SK-N-SH (cell line): ENCODE measurements at regions not wholly inside any gene's neighbourhood (a gene's known extent, or its start where the extent isn't known, plus 50 kb on each side); places are given as distances from the start of the nearest gene placed in this dataset.

Experiments used
- CTCF ChIA-PET: fragments of 300-600, 350-600 bp; formaldehyde crosslinking; extraction: SDS; loops from one replicate; lab custom pipeline; 2021; lab: Yijun Ruan, JAX
- POLR2A ChIA-PET: fragments of 350-600 bp; sonication (Branson Sonifier 250); formaldehyde crosslinking; extraction: SDS; loops from one replicate; lab custom pipeline; 2020; ENCODE audit warnings: antibody characterized with exemption, inconsistent platforms; lab: Yijun Ruan, JAX
- DNase-seq: peaks from one replicate; pipeline ENCODE4 v3.0.0; 2012
- H2AFZ ChIP-seq: fragments of 200-600 bp; sonication (generic); 2 replicates; pipeline ENCODE4 v1.8.1; 2016; ENCODE audit warnings: antibody characterized with exemption, mild to moderate bottlenecking, low read depth
- H3F3A ChIP-seq: fragments of 200-600 bp; sonication (generic); replicated peaks from 2 replicates; pipeline ENCODE3; 2016; ENCODE audit warnings: antibody characterized with exemption, mild to moderate bottlenecking; ENCODE audit not compliant: insufficient read depth
- H3K27ac ChIP-seq, 2 experiments: fragments of 200-500 bp in 1 of 2; fragments of 200-600 bp in 1 of 2; sonication (Bioruptor generic) in 1 of 2; sonication (generic), shearing (Covaris generic) in 1 of 2; 2 replicates each; pipeline versions ENCODE4 v1.5.1 to v1.6.1; 2014 to 2016; ENCODE audit warnings: low read depth in 2 of 2, inconsistent platforms in 1 of 2, low read length in 1 of 2, mild to moderate bottlenecking in 1 of 2, mixed read lengths in 1 of 2
- H3K27me3 ChIP-seq: fragments of 200-600 bp; sonication (generic), shearing (Covaris generic); 2 replicates; pipeline ENCODE4 v1.6.1; 2016; ENCODE audit warnings: mixed run types; ENCODE audit not compliant: insufficient read depth
- H3K36me3 ChIP-seq, 2 experiments: fragments of 200-500 bp in 1 of 2; fragments of 200-600 bp in 1 of 2; sonication (Bioruptor generic) in 1 of 2; sonication (generic) in 1 of 2; replicated peaks in 1 of 2; 2 replicates each; pipeline versions ENCODE3 to v1.5.1; 2014 to 2016; ENCODE audit warnings: low read length in 1 of 2, mild to moderate bottlenecking in 1 of 2; ENCODE audit not compliant: insufficient read depth in 2 of 2, control insufficient read depth in 1 of 2
- H3K4me1 ChIP-seq, 2 experiments: fragments of 200-500 bp in 1 of 2; fragments of 200-600 bp in 1 of 2; sonication (Bioruptor generic) in 1 of 2; sonication (generic), shearing (Covaris generic) in 1 of 2; 2 replicates each; pipeline versions ENCODE4 v1.5.1 to v1.6.1; 2014 to 2016; ENCODE audit warnings: low read depth in 1 of 2, low read length in 1 of 2, mixed run types in 1 of 2; ENCODE audit not compliant: insufficient read depth in 2 of 2, control insufficient read depth in 1 of 2
- H3K4me2 ChIP-seq: fragments of 200-600 bp; sonication (generic), shearing (Covaris generic); 2 replicates; pipeline ENCODE4 v1.6.1; 2017; ENCODE audit warnings: mixed run types
- H3K4me3 ChIP-seq, 2 experiments: fragments of 200-500 bp in 1 of 2; fragments of 200-600 bp in 1 of 2; sonication (Bioruptor generic) in 1 of 2; sonication (generic), shearing (Covaris generic) in 1 of 2; 2 replicates each; pipeline versions ENCODE4 v1.5.1 to v1.8.1; 2014 to 2016; ENCODE audit warnings: low read depth in 2 of 2, inconsistent platforms in 1 of 2, low read length in 1 of 2, mild to moderate bottlenecking in 1 of 2, mixed read lengths in 1 of 2, moderate library complexity in 1 of 2
- H3K79me2 ChIP-seq: fragments of 200-600 bp; sonication (generic); 2 replicates; pipeline ENCODE4 v1.8.1; 2017; ENCODE audit warnings: mild to moderate bottlenecking; ENCODE audit not compliant: insufficient read depth
- H3K9ac ChIP-seq: fragments of 200-600 bp; sonication (generic); 2 replicates; pipeline ENCODE4 v1.6.1; 2017; ENCODE audit warnings: mixed run types
- H3K9me2 ChIP-seq: fragments of 200-600 bp; sonication (generic); 2 replicates; pipeline ENCODE4 v1.6.1; 2017; ENCODE audit warnings: mixed run types
- H3K9me3 ChIP-seq: fragments of 200-600 bp; sonication (generic); 2 replicates; pipeline ENCODE4 v1.6.1; 2017; ENCODE audit warnings: mixed run types, mild to moderate bottlenecking, moderate library complexity
- H4K20me1 ChIP-seq: fragments of 200-600 bp; sonication (generic); 2 replicates; pipeline ENCODE4 v1.6.1; 2017; ENCODE audit warnings: mild to moderate bottlenecking, mixed run types; ENCODE audit not compliant: insufficient read depth
- EP300 ChIP-seq, 2 experiments: IDR thresholded peaks; 2 replicates each; pipeline versions ENCODE4 v1.4.0 to v1.6.1; 2012; ENCODE audit warnings: borderline replicate concordance in 1 of 2, low read depth in 1 of 2, low read length in 1 of 2
- EZH2phosphoT487 ChIP-seq: fragments of 200-600 bp; sonication (generic); IDR thresholded peaks from 2 replicates; pipeline ENCODE4 v1.6.1; 2017; ENCODE audit warnings: low read depth, mixed run types, mild to moderate bottlenecking, antibody characterized with exemption, moderate library complexity, borderline replicate concordance
- FOSL2 ChIP-seq: IDR thresholded peaks from 2 replicates; pipeline ENCODE4 v1.4.0; 2012; ENCODE audit warnings: low read depth, mild to moderate bottlenecking, moderate library complexity, borderline replicate concordance
- FOXJ3 ChIP-seq: sonication (generic); formaldehyde crosslinking; IDR thresholded peaks from 2 replicates; pipeline ENCODE4 v1.5.1; 2020; ENCODE audit warnings: mild to moderate bottlenecking, missing genetic modification reagents
- GABPA ChIP-seq: IDR thresholded peaks from 2 replicates; pipeline ENCODE4 v1.4.0; 2012; ENCODE audit warnings: low read depth, mild to moderate bottlenecking
- JUND ChIP-seq: IDR thresholded peaks from 2 replicates; pipeline ENCODE4 v1.4.0; 2012
- NRF1 ChIP-seq: IDR thresholded peaks from 2 replicates; pipeline ENCODE4 v1.6.1; 2012; ENCODE audit warnings: low read depth, mild to moderate bottlenecking, low read length
- POLR2AphosphoS5 ChIP-seq: IDR thresholded peaks from 2 replicates; pipeline ENCODE4 v1.6.1; 2012; ENCODE audit warnings: low read depth, low read length
- RAD21 ChIP-seq: IDR thresholded peaks from 2 replicates; pipeline ENCODE4 v1.6.1; 2012; ENCODE audit warnings: mild to moderate bottlenecking, low read length
- RFX5 ChIP-seq: IDR thresholded peaks from 2 replicates; pipeline ENCODE4 v1.6.1; 2012; ENCODE audit warnings: mild to moderate bottlenecking, improper control_type of control experiment, low read length
- RXRA ChIP-seq: IDR thresholded peaks from 2 replicates; pipeline ENCODE4 v1.4.0; 2012; ENCODE audit warnings: low read depth, mild to moderate bottlenecking, borderline replicate concordance
- SMC3 ChIP-seq: IDR thresholded peaks from 2 replicates; pipeline ENCODE4 v1.6.1; 2012; ENCODE audit warnings: low read depth, low read length, improper control_type of control experiment
- TAF1 ChIP-seq: IDR thresholded peaks from 2 replicates; pipeline ENCODE4 v1.6.1; 2012; ENCODE audit warnings: low read depth, mild to moderate bottlenecking, low read length, moderate library complexity, borderline replicate concordance
- TCF12 ChIP-seq: IDR thresholded peaks from 2 replicates; pipeline ENCODE4 v1.4.0; 2012
- TEAD4 ChIP-seq: IDR thresholded peaks from 2 replicates; pipeline ENCODE4 v1.4.0; 2012; ENCODE audit warnings: mild to moderate bottlenecking, borderline replicate concordance; ENCODE audit not compliant: insufficient read depth
- WGBS: methylation state at CpG from one replicate; pipeline ENCODE4 v1.1.6; 2017; ENCODE audit warnings: low lambda C conversion rate; 5-methylcytosine and 5-hydroxymethylcytosine counted together
- TF ChIP-seq, protein P1 (sequence below): IDR thresholded peaks from 2 replicates; pipeline ENCODE4 v1.4.0; 2012; ENCODE audit warnings: low read depth, borderline replicate concordance
- TF ChIP-seq, protein P2 (sequence below): IDR thresholded peaks from 2 replicates; pipeline ENCODE4 v1.4.0; 2012; ENCODE audit warnings: low read depth, borderline replicate concordance
- TF ChIP-seq, protein P3 (sequence below): fragments of 200-600 bp; sonication (generic); IDR thresholded peaks from 2 replicates; pipeline ENCODE4 v1.6.1; 2017; ENCODE audit warnings: antibody characterized with exemption, mild to moderate bottlenecking, moderate library complexity
- TF ChIP-seq, protein P4 (sequence below): fragments of 150-350 bp; IDR thresholded peaks from 2 replicates; pipeline ENCODE4 v1.6.1; 2017; ENCODE audit warnings: antibody characterized with exemption, low read length, low read depth, borderline replicate concordance

DNA sequence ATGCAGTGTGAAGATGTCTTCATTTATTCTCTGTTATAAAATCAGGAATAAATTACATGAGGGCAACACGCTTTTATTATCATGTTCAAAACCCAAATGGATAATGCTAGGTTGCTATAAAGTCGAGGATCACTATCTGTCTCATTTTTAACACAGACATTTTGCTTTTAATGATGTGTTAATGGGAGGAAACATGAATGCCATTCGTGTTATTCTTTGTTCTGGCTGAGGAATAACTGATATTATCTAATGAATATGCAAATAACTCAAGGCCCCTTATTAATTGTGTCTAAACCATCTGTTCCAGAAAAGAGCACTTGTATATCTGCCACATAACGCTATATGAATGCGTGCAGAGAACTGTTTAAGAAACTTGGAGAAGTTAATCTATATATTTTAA is 576.1 kb downstream of the DCDC2C start:
- Histone ChIP-seq H3K27me3 (no peaks in the 10 kb centered on the region), H3F3A (no peaks in the 10 kb centered on the region), H3K9me3 (no peaks in the 10 kb centered on the region), H3K9ac (no peak overlapping the region), H3K9me2 (no peaks in the 10 kb centered on the region), H3K36me3 (no peaks in the 10 kb centered on the region), H3K4me1 (no peaks in the 10 kb centered on the region), H3K4me2 (no peak overlapping the region), H3K79me2 (no peaks in the 10 kb centered on the region), H2AFZ (no peak overlapping the region), H3K4me3 (no peak overlapping the region), H3K27ac (no peak overlapping the region), H4K20me1 (no peaks in the 10 kb centered on the region)
- ChIA-PET CTCF (no interaction called here), POLR2A (no interaction called here)
- DNase-seq, result no peak
- 16% methylated on average over 5 of the region's 5 CpGs for WGBS
- no peak for TF ChIP-seq SMC3
- TF ChIP-seq TAF1, result no peak
- TF ChIP-seq EP300 (IDR thresholded peaks at IDR 0.05; ENCODE audit: borderline replicate concordance in 1 of 2, low read depth in 1 of 2, low read length in 1 of 2), result no peak
- no peak for TF ChIP-seq FOSL2
- no peak for TF ChIP-seq NRF1
- TF ChIP-seq JUND, result no peak
- no peak for TF ChIP-seq GABPA
- TF ChIP-seq RAD21, result no peak
- TF ChIP-seq RFX5, result no peak
- TF ChIP-seq TEAD4, result no peak
- TF ChIP-seq POLR2AphosphoS5, result no peak
- TF ChIP-seq RXRA, result no peak
- TF ChIP-seq, protein P1, sequence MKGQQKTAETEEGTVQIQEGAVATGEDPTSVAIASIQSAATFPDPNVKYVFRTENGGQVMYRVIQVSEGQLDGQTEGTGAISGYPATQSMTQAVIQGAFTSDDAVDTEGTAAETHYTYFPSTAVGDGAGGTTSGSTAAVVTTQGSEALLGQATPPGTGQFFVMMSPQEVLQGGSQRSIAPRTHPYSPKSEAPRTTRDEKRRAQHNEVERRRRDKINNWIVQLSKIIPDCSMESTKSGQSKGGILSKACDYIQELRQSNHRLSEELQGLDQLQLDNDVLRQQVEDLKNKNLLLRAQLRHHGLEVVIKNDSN, result no peak
- TF ChIP-seq, protein P2, sequence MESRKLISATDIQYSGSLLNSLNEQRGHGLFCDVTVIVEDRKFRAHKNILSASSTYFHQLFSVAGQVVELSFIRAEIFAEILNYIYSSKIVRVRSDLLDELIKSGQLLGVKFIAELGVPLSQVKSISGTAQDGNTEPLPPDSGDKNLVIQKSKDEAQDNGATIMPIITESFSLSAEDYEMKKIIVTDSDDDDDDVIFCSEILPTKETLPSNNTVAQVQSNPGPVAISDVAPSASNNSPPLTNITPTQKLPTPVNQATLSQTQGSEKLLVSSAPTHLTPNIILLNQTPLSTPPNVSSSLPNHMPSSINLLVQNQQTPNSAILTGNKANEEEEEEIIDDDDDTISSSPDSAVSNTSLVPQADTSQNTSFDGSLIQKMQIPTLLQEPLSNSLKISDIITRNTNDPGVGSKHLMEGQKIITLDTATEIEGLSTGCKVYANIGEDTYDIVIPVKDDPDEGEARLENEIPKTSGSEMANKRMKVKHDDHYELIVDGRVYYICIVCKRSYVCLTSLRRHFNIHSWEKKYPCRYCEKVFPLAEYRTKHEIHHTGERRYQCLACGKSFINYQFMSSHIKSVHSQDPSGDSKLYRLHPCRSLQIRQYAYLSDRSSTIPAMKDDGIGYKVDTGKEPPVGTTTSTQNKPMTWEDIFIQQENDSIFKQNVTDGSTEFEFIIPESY, result no peak
- TF ChIP-seq, protein P3, sequence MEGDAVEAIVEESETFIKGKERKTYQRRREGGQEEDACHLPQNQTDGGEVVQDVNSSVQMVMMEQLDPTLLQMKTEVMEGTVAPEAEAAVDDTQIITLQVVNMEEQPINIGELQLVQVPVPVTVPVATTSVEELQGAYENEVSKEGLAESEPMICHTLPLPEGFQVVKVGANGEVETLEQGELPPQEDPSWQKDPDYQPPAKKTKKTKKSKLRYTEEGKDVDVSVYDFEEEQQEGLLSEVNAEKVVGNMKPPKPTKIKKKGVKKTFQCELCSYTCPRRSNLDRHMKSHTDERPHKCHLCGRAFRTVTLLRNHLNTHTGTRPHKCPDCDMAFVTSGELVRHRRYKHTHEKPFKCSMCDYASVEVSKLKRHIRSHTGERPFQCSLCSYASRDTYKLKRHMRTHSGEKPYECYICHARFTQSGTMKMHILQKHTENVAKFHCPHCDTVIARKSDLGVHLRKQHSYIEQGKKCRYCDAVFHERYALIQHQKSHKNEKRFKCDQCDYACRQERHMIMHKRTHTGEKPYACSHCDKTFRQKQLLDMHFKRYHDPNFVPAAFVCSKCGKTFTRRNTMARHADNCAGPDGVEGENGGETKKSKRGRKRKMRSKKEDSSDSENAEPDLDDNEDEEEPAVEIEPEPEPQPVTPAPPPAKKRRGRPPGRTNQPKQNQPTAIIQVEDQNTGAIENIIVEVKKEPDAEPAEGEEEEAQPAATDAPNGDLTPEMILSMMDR, result no peak

DNA sequence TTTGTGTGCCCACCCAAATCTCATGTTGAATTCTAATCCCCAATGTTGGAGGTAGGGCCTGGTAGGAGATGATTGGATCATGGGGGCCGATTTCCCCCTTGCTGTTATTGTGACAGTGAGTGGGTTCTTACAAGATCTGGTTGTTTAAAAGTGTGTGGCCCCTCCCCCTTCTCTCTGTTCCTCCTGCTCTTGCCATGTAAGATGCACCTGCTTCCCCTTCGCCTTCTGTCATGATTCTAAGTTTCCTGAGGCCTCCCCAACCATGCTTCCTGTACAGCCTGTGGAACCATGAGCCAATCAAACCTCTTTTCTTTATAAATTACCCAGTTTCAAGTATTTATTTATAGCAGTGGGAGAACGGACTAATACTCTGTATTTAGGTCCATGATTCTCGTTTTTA is 588.1 kb downstream of the DCDC2C start:
- no peaks in the 10 kb centered on the region for H3K27me3 ChIP-seq
- no peak overlapping the region for H3K9ac ChIP-seq
- no peaks in the 10 kb centered on the region for H3F3A ChIP-seq
- no peaks in the 10 kb centered on the region for H3K79me2 ChIP-seq
- ChIA-PET CTCF (no interaction called here), POLR2A (no interaction called here)
- peaks cover 19% of the 10 kb centered on the region; the same call in 1 of the 2 replicates for H3K9me3 ChIP-seq
- H2AFZ ChIP-seq, result no peak overlapping the region
- H3K27ac ChIP-seq, result no peak overlapping the region
- H3K4me1 ChIP-seq, result no peaks in the 10 kb centered on the region
- no peak overlapping the region for H3K4me2 ChIP-seq
- H3K4me3 ChIP-seq, result no peak overlapping the region
- H3K36me3 ChIP-seq, result no peaks in the 10 kb centered on the region
- no peaks in the 10 kb centered on the region for H4K20me1 ChIP-seq
- DNase-seq, result no peak
- H3K9me2 ChIP-seq, result peaks cover 6% of the 10 kb centered on the region; the same call in 1 of the 2 replicates
- 11% methylated on average over 4 of the region's 4 CpGs for WGBS
- TF ChIP-seq TAF1, result no peak
- TF ChIP-seq EZH2phosphoT487, result no peak
- no peak for TF ChIP-seq FOXJ3 (CRISPR knock-in tag)
- no peak for TF ChIP-seq POLR2AphosphoS5
- TF ChIP-seq NRF1, result no peak
- TF ChIP-seq, protein P2, result no peak
- TF ChIP-seq TCF12, result no peak
- TF ChIP-seq, protein P4, sequence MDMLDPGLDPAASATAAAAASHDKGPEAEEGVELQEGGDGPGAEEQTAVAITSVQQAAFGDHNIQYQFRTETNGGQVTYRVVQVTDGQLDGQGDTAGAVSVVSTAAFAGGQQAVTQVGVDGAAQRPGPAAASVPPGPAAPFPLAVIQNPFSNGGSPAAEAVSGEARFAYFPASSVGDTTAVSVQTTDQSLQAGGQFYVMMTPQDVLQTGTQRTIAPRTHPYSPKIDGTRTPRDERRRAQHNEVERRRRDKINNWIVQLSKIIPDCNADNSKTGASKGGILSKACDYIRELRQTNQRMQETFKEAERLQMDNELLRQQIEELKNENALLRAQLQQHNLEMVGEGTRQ, result no peak
